HUES6 (cell line): ENCODE measurements at regions not wholly inside any gene's neighbourhood (a gene's known extent, or its start where the extent isn't known, plus 50 kb on each side); places are given as distances from the start of the nearest gene placed in this dataset.
"Not testable (repeated sequence)": the region's sequence is repeated elsewhere in the genome, so short reads cannot be mapped to it uniquely, and the experiment has no call there.

Experiments
- H3K27ac ChIP-seq: 2 replicates; pipeline ENCODE4 v1.7.0; 2013; ENCODE audit warnings: low read depth, mild to moderate bottlenecking, low read length, inconsistent platforms
- H3K27me3 ChIP-seq: 2 replicates; pipeline ENCODE4 v1.6.1; 2013; ENCODE audit warnings: low read length; ENCODE audit not compliant: control insufficient read depth, insufficient read depth
- H3K36me3 ChIP-seq: 2 replicates; pipeline ENCODE4 v1.6.1; 2013; ENCODE audit warnings: low read length; ENCODE audit not compliant: control insufficient read depth, insufficient read depth
- H3K4me1 ChIP-seq: 2 replicates; pipeline ENCODE4 v1.6.1; 2013; ENCODE audit warnings: low read length; ENCODE audit not compliant: control insufficient read depth, insufficient read depth
- H3K4me3 ChIP-seq: 2 replicates; pipeline ENCODE4 v1.5.1; 2013; ENCODE audit warnings: low read depth, low read length
- H3K9ac ChIP-seq: one replicate; pipeline ENCODE4 v1.6.1; 2013; ENCODE audit warnings: mild to moderate bottlenecking, low read length
- H3K9me3 ChIP-seq: 2 replicates; pipeline ENCODE4 v1.6.1; 2013; ENCODE audit warnings: low read depth, low read length; ENCODE audit not compliant: control insufficient read depth, insufficient read depth

DNA sequence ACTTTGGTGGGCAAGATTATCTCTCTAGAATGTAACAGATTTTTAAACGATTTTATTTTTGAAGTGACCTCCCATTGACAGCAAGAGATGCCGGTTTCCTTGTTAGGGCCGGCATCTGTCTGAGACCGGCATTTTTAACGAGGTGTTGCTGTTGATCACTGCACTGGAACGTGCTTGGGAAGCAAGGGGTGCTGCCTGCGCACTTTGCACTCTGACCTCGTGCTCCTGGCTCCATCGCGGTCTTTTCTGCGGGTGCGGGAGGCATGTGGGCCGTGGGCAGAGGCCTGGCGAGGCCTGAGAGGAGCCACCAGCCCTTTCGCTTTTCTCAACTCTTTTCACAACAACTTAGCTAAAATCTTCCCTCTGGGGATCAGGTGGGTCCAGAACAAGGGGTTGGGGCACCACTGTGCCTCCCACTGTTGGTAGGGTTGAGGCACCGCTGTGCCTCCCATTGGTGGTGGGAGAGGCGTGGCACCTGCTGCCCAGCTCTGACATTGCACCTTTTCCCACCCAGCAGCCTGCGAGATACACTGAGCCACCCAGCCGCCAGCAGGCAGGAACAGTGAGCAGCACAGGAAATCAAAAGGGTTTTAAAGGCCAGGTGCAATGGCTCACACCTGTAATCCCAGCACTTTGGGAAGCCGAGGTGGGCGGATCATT, 209.5 kb downstream of the LAT start:
- not testable (repeated sequence) for H3K9me3 ChIP-seq, H3K4me3 ChIP-seq, H3K36me3 ChIP-seq, H3K9ac ChIP-seq, H3K4me1 ChIP-seq, H3K27me3 ChIP-seq, H3K27ac ChIP-seq

DNA sequence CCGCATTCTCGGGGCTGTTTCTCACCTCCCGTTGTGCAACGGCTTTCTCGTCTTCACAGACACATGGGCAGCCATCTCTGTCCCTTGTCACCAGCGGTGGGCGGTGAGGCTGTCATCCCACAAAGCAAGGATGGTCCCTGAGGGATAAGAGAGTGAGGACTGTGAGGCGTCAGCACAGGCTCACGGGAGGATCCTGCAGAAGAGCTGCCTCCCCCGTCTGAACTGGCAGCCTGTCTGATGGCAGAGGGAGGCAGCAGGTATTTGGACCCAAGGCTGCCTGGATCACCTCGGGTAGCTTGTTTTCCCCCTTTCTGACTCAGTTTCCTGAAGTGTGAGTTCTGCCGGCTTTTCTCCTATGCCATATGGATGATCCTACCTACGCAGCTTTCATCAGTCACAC, 208.8 kb downstream of the LAT start:
- not testable (repeated sequence) for H3K9ac ChIP-seq, H3K9me3 ChIP-seq, H3K36me3 ChIP-seq, H3K4me1 ChIP-seq, H3K27ac ChIP-seq, H3K27me3 ChIP-seq, H3K4me3 ChIP-seq

DNA sequence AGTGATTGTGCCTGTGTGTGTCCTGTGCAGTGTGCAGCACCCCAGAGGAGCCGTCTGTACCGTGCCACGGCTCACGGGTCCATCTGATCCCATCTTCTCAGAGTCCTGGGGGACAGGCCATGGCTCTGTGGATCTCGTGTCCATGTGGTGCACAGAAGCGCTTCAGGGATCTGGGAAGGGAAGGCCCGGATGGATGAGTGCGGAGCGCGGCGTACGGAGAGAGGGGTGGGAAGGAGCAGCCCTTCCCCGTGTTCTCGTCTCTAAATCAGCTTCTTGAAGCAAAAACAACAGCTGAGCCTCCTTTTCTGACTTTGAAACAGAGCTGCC, 208.4 kb downstream of the LAT start:
- not testable (repeated sequence) for H3K27me3 ChIP-seq, H3K4me1 ChIP-seq, H3K36me3 ChIP-seq, H3K4me3 ChIP-seq, H3K9ac ChIP-seq, H3K9me3 ChIP-seq, H3K27ac ChIP-seq

DNA sequence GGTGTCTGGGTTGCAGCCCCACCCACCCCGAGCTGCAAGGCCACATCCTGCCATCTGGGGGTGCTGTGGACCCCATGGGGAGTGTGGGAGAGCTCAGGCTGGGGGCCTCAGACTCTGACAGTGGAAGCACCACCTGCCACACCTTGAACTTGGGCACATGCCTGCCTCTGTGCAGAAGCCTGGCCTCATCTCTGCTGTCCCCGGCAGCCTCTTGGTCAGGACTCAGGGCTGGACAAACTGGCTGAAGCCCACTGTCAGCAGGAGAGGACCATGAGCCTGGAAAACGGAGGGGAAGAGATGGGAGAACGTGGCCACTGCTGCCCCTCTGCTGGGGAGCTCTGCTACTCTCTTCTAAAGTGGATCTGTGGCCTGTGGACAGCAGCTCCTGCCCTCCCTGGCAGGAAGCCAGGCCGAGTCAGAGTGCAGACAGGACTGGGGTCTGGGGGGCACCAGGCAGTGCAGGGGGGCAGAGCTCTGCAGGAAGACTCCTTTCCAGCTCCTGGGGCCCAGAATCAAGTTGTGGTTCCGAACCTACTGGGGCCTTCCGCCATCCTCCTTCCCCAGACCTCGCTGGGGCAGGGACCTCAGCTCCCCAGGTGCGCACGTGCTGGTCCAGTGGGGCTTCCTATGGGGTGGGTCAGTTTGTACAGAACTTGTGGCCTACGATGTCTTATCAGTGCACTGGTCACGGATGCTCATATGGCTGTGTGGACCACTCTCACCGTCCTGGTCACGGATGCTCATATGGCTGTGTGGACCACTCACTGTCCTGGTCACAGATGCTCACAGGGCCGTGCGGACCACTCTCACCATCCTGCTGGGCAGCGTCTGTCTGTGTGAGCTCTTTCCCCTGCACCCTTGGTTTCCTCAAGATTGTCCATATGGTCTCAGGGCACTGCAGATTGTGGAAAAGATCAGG, 207.7 kb downstream of the LAT start:
- no peaks in the 10 kb centered on the region for H3K4me1 ChIP-seq
- no peaks in the 10 kb centered on the region for H3K27me3 ChIP-seq
- no peak overlapping the region for H3K9ac ChIP-seq
- no peak overlapping the region for H3K4me3 ChIP-seq
- H3K27ac ChIP-seq: no peak overlapping the region
- H3K36me3 ChIP-seq: no peaks in the 10 kb centered on the region
- H3K9me3 ChIP-seq: no peaks in the 10 kb centered on the region

DNA sequence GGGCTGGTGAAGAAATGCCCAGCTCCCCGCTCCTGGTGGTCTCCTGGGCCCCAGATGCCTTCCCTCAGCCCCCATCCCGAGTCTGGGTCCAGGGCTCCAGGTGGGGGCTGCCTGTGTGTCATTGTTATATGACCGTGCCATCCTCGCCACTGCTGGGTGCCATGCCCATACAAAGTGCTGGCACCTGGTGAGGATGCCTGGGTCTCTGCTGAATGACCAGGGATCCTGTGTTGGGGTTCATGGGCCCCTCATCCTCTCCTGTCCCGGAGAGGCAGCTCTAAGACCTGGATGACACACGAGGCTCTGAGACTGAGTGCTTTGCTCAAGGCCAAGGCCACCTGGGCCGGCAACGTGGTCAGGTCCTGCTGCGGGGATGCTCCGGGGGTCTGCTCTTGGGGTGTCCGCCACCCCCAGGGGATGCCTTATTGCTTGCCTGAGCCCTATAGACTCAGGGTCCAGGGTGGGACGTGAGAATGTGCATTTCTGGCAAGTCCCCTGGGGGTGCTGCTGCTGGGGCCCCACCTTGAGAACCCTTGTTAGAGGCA, 206.9 kb downstream of the LAT start:
- not testable (repeated sequence) for H3K27ac ChIP-seq, H3K36me3 ChIP-seq, H3K27me3 ChIP-seq, H3K9ac ChIP-seq, H3K4me3 ChIP-seq, H3K9me3 ChIP-seq, H3K4me1 ChIP-seq

DNA sequence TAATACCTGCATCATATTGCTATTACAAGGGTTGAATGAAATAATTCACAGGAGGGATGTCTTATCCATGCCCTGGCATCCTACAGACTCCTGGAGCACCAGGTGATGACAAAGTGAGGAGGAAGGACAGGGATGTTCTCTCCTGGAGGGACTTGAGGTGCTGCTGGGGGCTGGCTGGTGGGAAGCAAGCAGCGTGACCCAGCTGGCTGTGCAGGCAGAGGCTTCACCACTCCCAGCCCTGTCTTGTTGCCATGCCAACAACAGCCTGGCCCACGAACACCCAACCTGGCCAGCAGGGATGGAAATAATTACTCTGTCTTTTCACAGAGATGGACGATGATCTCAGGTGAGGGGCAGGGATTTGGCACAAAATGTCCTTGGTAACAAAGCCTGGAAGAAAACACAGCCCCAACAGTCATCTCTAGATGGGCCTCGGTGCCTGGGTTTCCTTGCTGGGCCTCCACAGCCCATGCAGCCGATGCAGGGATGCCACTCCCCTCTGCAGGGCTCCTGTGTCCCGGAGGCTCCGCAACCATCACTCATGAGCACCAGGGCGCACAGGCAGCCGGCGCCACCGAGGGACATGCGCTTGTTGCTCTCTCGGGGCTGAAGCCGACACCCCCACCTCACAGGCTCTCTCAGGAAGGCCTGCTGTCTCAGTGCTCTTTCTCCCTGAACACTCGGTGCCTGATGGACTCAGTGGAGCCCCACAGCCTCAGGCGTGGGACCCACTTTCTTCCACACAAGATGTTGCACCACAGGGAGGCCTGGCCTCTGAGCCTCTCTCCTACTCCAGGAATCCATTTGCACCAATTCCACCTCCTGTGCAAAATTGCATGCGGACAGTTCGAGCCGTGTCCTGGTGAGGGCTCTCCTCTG, 205.9 kb downstream of the LAT start:
- H3K36me3 ChIP-seq, H3K4me3 ChIP-seq, H3K9me3 ChIP-seq, H3K9ac ChIP-seq, H3K27me3 ChIP-seq, H3K4me1 ChIP-seq, H3K27ac ChIP-seq: not testable (repeated sequence)

DNA sequence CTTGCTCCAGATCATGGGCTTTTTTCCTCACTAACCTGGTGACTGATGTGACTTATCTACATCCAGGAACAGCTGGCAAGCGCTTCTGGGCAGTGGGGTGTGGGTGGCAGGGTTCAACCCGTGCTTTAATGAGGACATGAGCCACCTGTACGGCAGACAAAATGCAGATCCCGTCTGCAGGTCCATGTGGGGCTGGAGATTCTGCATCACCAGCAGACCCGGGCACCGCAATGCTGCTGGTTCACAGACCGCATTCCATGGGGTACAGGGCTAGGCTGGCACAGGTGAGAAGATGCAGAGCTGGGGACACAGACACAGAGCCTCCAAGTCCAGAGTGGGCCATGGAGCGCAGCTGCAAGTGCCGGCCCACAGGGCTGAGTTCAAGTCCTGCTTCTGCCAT, 204.0 kb downstream of the LAT start:
- not testable (repeated sequence) for H3K27me3 ChIP-seq, H3K27ac ChIP-seq, H3K9me3 ChIP-seq, H3K9ac ChIP-seq, H3K36me3 ChIP-seq, H3K4me1 ChIP-seq, H3K4me3 ChIP-seq

DNA sequence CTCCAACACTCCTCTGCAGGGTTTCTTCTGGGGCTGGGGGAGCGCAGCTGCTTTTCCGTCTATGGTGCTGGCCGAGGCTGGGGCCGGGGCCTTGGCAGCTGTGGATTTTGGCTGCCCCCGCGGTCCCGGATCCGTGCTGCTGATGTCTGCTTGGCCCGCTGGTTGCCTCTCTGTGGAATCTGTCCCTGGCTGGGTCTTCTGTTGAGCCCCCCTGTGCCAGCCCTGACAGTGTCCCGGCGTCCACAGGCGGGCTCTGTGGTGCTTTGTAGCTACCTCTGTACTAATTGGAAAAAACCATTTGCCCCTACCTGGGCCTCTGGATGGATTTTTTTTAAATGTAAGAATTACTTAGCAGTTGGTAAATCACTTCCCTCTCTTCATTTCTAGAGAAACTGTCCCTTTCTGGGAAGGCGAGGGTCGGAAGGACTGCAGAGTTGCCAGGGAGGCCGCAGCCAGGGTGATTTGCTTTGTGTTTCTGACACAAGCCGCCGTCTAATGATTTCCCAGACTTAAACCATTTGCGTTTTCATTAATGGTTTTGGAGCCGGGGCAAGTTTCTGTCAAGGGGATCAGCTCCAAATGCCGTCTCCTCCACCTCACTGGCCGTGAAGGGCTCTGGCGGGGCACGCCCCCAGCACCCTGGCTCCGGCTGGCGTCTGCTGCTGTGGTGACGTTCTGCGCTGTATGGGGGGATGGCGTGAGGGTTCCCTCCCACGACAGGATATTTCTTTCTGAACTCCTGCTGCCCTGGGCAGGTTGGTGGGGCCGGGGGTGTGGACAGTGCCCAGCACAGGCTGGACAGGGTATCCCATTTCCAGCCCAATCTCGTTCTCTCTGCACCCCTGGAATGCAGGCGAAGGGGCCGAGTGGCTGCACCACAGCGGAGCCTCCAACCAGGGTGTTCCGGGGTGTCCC, 201.7 kb downstream of the LAT start:
- H3K27me3 ChIP-seq, H3K9me3 ChIP-seq, H3K4me3 ChIP-seq, H3K9ac ChIP-seq, H3K27ac ChIP-seq, H3K4me1 ChIP-seq, H3K36me3 ChIP-seq: not testable (repeated sequence)

DNA sequence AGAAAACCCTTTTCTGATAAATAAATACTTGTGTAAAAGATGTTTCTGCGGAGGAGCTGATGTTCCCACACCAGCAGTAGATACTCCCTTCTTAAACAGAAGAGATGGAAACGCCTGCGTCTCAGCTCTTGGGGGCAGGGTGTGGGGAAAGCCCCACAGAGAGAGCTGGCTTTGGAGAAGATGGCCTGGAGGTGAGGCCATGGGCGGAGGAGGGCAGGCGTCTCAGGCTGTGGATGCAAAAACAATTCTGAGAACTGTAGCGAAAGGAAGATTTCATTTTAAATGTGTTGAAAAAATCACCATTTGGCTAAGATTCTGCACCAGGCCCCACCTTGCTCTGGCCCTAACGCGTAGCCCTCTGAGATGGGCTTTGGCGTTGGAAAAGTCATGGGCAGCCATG, 201.0 kb downstream of the LAT start:
- H3K27ac ChIP-seq: not testable (repeated sequence)

DNA sequence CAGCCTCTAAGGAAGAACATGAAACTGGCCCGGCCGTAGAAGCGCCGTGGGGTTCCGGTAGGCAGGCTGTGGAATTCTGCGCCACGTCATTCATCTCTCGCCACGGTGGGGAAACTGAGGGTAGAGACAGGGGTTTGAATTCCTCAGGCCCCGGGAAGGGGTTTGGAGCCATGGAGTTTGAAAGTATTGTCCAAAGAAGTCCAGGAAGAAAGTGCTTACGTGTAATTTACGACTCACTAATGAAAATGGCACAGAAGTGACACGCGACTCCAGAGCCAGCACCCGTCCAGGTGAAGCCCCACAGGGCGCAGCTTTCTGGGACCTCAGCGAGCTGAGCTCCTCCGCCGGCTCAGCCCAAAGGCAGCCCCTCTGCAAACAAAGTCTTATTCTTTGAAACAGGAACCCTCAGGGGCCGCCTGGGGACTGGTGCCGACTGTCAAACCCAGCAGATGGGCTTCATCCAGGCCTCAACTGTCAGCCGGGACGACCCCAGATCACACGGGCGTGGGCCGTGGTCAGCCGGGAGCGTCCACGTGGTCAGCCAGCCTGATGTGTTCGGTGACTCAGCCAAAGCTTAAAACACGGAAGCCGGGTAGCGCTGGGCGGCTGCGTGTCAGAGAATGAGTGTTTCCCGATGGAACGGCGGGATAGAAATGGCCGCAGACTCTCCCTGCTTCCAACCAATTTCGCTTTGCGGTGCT, 200.0 kb downstream of the LAT start:
- H3K27me3 ChIP-seq, H3K27ac ChIP-seq, H3K36me3 ChIP-seq, H3K4me3 ChIP-seq, H3K9me3 ChIP-seq, H3K4me1 ChIP-seq, H3K9ac ChIP-seq: not testable (repeated sequence)

More for the DNA sequence above, 201.0 kb downstream of the LAT start:
- H3K9ac ChIP-seq, H3K4me3 ChIP-seq, H3K36me3 ChIP-seq, H3K9me3 ChIP-seq, H3K4me1 ChIP-seq, H3K27me3 ChIP-seq: not testable (repeated sequence)
